Suppressor macrophage (primary cell): ENCODE measurements at regions not wholly inside any gene's neighbourhood (a gene's known extent, or its start where the extent isn't known, plus 50 kb on each side); places are given as distances from the start of the nearest gene placed in this dataset.
A peak's percentile ranks its signal among the peaks of the same experiment; 100 is the strongest.
"Not testable (repeated sequence)": the region's sequence is repeated elsewhere in the genome, so short reads cannot be mapped to it uniquely, and the experiment has no call there.

Experiments used
- DNase-seq, 4 experiments: peaks; one replicate each; pipeline ENCODE4 v3.0.0-alpha.2; 2020 to 2022

GRCh38 chr22:45061332-45061731 lies 51.5 kb upstream of the PHF21B start:
- DNase-seq: no peak

- DNase-seq: peak; percentile 41 to 58 (median 53)
These were observed 54.8 kb upstream of the PHF21B start for GRCh38 chr22:45064313-45065278.

GRCh38 chr22:45065726-45066125 lies 55.9 kb upstream of the PHF21B start:
- no peak for DNase-seq

- no peak for DNase-seq
These were observed 57.9 kb upstream of the PHF21B start for GRCh38 chr22:45067731-45068130.

GRCh38 chr22:45069925-45070324 lies 60.1 kb upstream of the PHF21B start:
- no peak for DNase-seq

- no peak for DNase-seq
These were observed 61.8 kb upstream of the PHF21B start for GRCh38 chr22:45071618-45072017.

- DNase-seq: peak in 1 of 4 experiments; percentile 28
These were observed 62.6 kb upstream of the PHF21B start for GRCh38 chr22:45072322-45072903.

GRCh38 chr22:45073064-45073463 lies 63.3 kb upstream of the PHF21B start:
- peak in 1 of 4 experiments; percentile 6 for DNase-seq

- no peak for DNase-seq
These were observed 67.5 kb upstream of the PHF21B start for GRCh38 chr22:45077286-45077685.

GRCh38 chr22:45077826-45078334 lies 68.1 kb upstream of the PHF21B start:
- no peak for DNase-seq

GRCh38 chr22:45082795-45083194 lies 73.0 kb upstream of the PHF21B start:
- peak; percentile 13 to 61 (median 40) for DNase-seq

- no peak for DNase-seq
These were observed 74.0 kb upstream of the PHF21B start for GRCh38 chr22:45083659-45084305.

- DNase-seq: no peak
These were observed 74.7 kb upstream of the PHF21B start for GRCh38 chr22:45084400-45084920.

- DNase-seq: no peak
These were observed 75.9 kb upstream of the NUP50 start for GRCh38 chr22:45087802-45088201.

GRCh38 chr22:45088576-45088975 lies 75.1 kb upstream of the NUP50 start:
- no peak for DNase-seq

- no peak for DNase-seq
These were observed 73.2 kb upstream of the NUP50 start for GRCh38 chr22:45090497-45090910.

GRCh38 chr22:45091254-45091854 lies 72.4 kb upstream of the NUP50 start:
- DNase-seq: no peak

- DNase-seq: not testable (repeated sequence)
These were observed 71.8 kb upstream of the NUP50 start for GRCh38 chr22:45091875-45092274.

- DNase-seq: no peak
These were observed 71.1 kb upstream of the NUP50 start for GRCh38 chr22:45092644-45093043.

- DNase-seq: no peak
These were observed 70.1 kb upstream of the NUP50 start for GRCh38 chr22:45093609-45094008.

- no peak for DNase-seq
These were observed 69.5 kb upstream of the NUP50 start for GRCh38 chr22:45094081-45094720.

- no peak for DNase-seq
These were observed 68.9 kb upstream of the NUP50 start for GRCh38 chr22:45094825-45095224.
